Mesenchymal stem cell (in vitro differentiated cells and primary cell): ENCODE measurements at regions not wholly inside any gene's neighbourhood (a gene's known extent, or its start where the extent isn't known, plus 50 kb on each side); places are given as distances from the start of the nearest gene placed in this dataset.

Source experiments
- DNase-seq: peaks from one replicate; pipeline ENCODE4 v3.0.0-alpha.2; 2013
- H2AFZ ChIP-seq: one replicate; pipeline ENCODE4 v1.6.1; 2013; ENCODE audit warnings: low read depth, mild to moderate bottlenecking, control low read depth, inconsistent platforms, low read length, moderate library complexity
- H2AK5ac ChIP-seq: 2 replicates; pipeline ENCODE4 v1.6.1; 2013; ENCODE audit warnings: low read length, moderate library complexity, mild to moderate bottlenecking, inconsistent platforms; ENCODE audit not compliant: severe bottlenecking
- H2BK120ac ChIP-seq: one replicate; pipeline ENCODE4 v1.6.1; 2013; ENCODE audit warnings: low read depth, mild to moderate bottlenecking, inconsistent platforms, low read length, moderate library complexity
- H2BK12ac ChIP-seq, 2 experiments: one replicate each; pipeline ENCODE4 v1.6.1; 2013; ENCODE audit warnings: inconsistent platforms in 2 of 2, low read length in 2 of 2, mild to moderate bottlenecking in 2 of 2, moderate library complexity in 2 of 2, control low read depth in 1 of 2
- H2BK15ac ChIP-seq: one replicate; pipeline ENCODE4 v1.6.1; 2013; ENCODE audit warnings: mild to moderate bottlenecking, low read depth, inconsistent platforms; ENCODE audit not compliant: poor library complexity, severe bottlenecking
- H2BK5ac ChIP-seq: 2 replicates; pipeline ENCODE4 v1.6.1; 2013; ENCODE audit warnings: low read depth, mild to moderate bottlenecking, low read length, control low read depth, inconsistent platforms; ENCODE audit not compliant: poor library complexity, severe bottlenecking
- H3K14ac ChIP-seq, 2 experiments: one replicate each; pipeline ENCODE4 v1.6.1; 2013; ENCODE audit warnings: inconsistent platforms in 2 of 2, low read length in 2 of 2, control low read depth in 1 of 2, mild to moderate bottlenecking in 1 of 2, moderate library complexity in 1 of 2
- H3K18ac ChIP-seq, 2 experiments: one replicate each; pipeline ENCODE4 v1.6.1; 2013; ENCODE audit warnings: inconsistent platforms in 2 of 2, low read length in 2 of 2, control low read depth in 1 of 2, low read depth in 1 of 2, mild to moderate bottlenecking in 1 of 2
- H3K23ac ChIP-seq, 2 experiments: one replicate each; pipeline ENCODE4 v1.6.1; 2013; ENCODE audit warnings: inconsistent platforms in 2 of 2, low read length in 2 of 2, mild to moderate bottlenecking in 2 of 2, moderate library complexity in 2 of 2, control low read depth in 1 of 2
- H3K27ac ChIP-seq: 2 replicates; pipeline ENCODE4 v1.5.1; 2013; ENCODE audit warnings: mild to moderate bottlenecking, moderate library complexity, low read length, control low read depth, inconsistent platforms; ENCODE audit not compliant: poor library complexity, severe bottlenecking
- H3K27me3 ChIP-seq, 2 experiments: 2 replicates each; pipeline versions ENCODE4 v1.6.1 to v1.7.0; 2013; ENCODE audit warnings: low read length in 2 of 2, mild to moderate bottlenecking in 2 of 2, moderate library complexity in 2 of 2, control low read depth in 1 of 2, inconsistent platforms in 1 of 2; ENCODE audit not compliant: control insufficient read depth in 1 of 2, insufficient read depth in 1 of 2
- H3K36me3 ChIP-seq, 2 experiments: 2 replicates each; pipeline versions ENCODE4 v1.6.1 to v1.7.0; 2013; ENCODE audit warnings: low read length in 2 of 2, control low read depth in 1 of 2, inconsistent platforms in 1 of 2, low read depth in 1 of 2, mild to moderate bottlenecking in 1 of 2; ENCODE audit not compliant: insufficient read depth in 2 of 2, control insufficient read depth in 1 of 2
- H3K4ac ChIP-seq, 2 experiments: one replicate each; pipeline ENCODE4 v1.6.1; 2013; ENCODE audit warnings: inconsistent platforms in 2 of 2, low read length in 2 of 2, mild to moderate bottlenecking in 2 of 2, moderate library complexity in 2 of 2, control low read depth in 1 of 2, low read depth in 1 of 2
- H3K4me1 ChIP-seq: 2 replicates; pipeline ENCODE4 v1.6.1; 2013; ENCODE audit warnings: low read depth, low read length, control low read depth; ENCODE audit not compliant: control insufficient read depth, insufficient read depth
- H3K4me2 ChIP-seq: 2 replicates; pipeline ENCODE4 v1.6.1; 2013; ENCODE audit warnings: low read length, mild to moderate bottlenecking, inconsistent platforms; ENCODE audit not compliant: poor library complexity, severe bottlenecking
- H3K4me3 ChIP-seq, 2 experiments: 2 replicates each; pipeline versions ENCODE4 v1.5.1 to v1.7.0; 2013; ENCODE audit warnings: low read length in 2 of 2, mild to moderate bottlenecking in 2 of 2, control low read depth in 1 of 2, low read depth in 1 of 2; ENCODE audit not compliant: insufficient read depth in 1 of 2
- H3K79me1 ChIP-seq: replicated peaks from 2 replicates; pipeline ENCODE4 v1.6.1; 2013; ENCODE audit warnings: mild to moderate bottlenecking, control low read depth, low read length, inconsistent platforms; ENCODE audit not compliant: poor library complexity, severe bottlenecking
- H3K9ac ChIP-seq: 2 replicates; pipeline ENCODE4 v1.7.0; 2013; ENCODE audit warnings: mild to moderate bottlenecking, low read length, moderate library complexity
- H3K9me3 ChIP-seq: 2 replicates; pipeline ENCODE4 v1.7.0; 2013; ENCODE audit warnings: mild to moderate bottlenecking, low read length; ENCODE audit not compliant: control insufficient read depth
- H4K8ac ChIP-seq: one replicate; pipeline ENCODE4 v1.6.1; 2013; ENCODE audit warnings: inconsistent platforms, mild to moderate bottlenecking, low read length, moderate library complexity
- H4K91ac ChIP-seq: one replicate; pipeline ENCODE4 v1.6.1; 2013; ENCODE audit warnings: mild to moderate bottlenecking, low read length, inconsistent platforms
- WGBS: methylation state at CpG from one replicate; pipeline ENCODE4 v1.1.7; 2013; ENCODE audit warnings: mixed read lengths; 5-methylcytosine and 5-hydroxymethylcytosine counted together

DNA sequence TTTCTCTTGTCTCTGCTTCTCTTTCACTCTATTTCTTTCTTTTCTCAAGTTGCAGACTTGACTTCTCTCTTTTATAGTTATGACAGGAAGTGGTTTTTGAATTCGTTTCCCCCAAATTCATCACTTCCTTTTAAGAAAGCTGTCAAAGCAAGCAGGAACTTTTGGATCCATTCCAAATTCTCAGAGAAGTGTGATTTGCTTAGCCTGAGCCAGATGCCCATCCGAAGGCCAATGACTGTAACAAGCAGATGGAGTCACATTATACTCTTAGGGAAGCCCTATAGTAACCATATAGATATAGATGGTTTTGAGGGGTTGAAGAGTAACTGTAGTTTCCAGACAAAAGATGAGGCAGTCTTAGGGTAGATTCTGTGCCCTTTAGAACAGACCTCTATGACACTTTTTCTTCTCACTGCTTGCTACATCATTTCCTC lies 592.0 kb upstream of the KCNMB2 start:
- Histone ChIP-seq H2AFZ (no peak overlapping the region), H3K23ac (no peak overlapping the region), H4K8ac (no peak overlapping the region), H3K4ac (no peak overlapping the region), H3K4me3 (no peak overlapping the region), H2BK12ac (no peak overlapping the region), H2BK15ac (no peak overlapping the region), H3K14ac (no peak overlapping the region), H3K18ac (no peak overlapping the region), H2BK5ac (no peak overlapping the region), H3K36me3 (no peaks in the 10 kb centered on the region), H3K27me3 (no peaks in the 10 kb centered on the region), H3K4me2 (no peak overlapping the region), H2BK120ac (no peak overlapping the region), H2AK5ac (no peak overlapping the region), H4K91ac (no peak overlapping the region), H3K4me1 (no peaks in the 10 kb centered on the region), H3K9me3 (no peaks in the 10 kb centered on the region), H3K79me1 (no peaks in the 10 kb centered on the region), H3K9ac (no peak overlapping the region), H3K27ac (no peak overlapping the region)
- DNase-seq, result no peak
- WGBS, result 63% methylated on average over 2 of the region's 2 CpGs

DNA sequence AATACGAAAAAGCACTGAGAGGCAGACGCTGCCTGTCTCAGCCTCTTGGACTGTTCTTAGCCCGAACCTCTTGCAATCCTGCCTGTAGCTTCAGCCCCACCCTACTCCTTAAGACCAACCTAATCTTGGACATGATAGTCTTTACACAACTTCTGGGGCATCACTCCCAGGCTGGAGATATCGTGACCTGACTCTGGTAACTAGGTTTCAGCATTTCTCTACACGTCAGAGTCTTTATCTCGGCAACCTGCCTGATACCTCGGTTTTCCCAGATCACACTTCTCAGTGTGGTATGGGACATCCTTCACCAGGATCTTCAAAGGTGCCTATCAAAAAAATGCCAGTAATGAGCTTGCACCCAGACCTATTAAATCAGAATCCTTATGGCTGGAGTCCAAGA lies 590.2 kb upstream of the KCNMB2 start:
- Histone ChIP-seq H2BK12ac (no peak overlapping the region), H3K9ac (peak overlapping the region; percentile 22), H2AFZ (no peak overlapping the region), H2BK5ac (no peak overlapping the region), H3K27me3 (no peaks in the 10 kb centered on the region), H4K8ac (no peak overlapping the region), H3K9me3 (no peaks in the 10 kb centered on the region), H3K79me1 (no peaks in the 10 kb centered on the region), H2BK120ac (no peak overlapping the region), H3K18ac (no peak overlapping the region), H2BK15ac (no peak overlapping the region), H3K4me2 (no peak overlapping the region), H3K27ac (no peak overlapping the region), H3K14ac (no peak overlapping the region), H3K4me1 (no peaks in the 10 kb centered on the region), H3K36me3 (no peaks in the 10 kb centered on the region), H2AK5ac (no peak overlapping the region), H4K91ac (no peak overlapping the region), H3K23ac (no peak overlapping the region), H3K4ac (no peak overlapping the region), H3K4me3 (no peak overlapping the region)
- WGBS, result 96% methylated on average over 7 of the region's 7 CpGs
- no peak for DNase-seq

DNA sequence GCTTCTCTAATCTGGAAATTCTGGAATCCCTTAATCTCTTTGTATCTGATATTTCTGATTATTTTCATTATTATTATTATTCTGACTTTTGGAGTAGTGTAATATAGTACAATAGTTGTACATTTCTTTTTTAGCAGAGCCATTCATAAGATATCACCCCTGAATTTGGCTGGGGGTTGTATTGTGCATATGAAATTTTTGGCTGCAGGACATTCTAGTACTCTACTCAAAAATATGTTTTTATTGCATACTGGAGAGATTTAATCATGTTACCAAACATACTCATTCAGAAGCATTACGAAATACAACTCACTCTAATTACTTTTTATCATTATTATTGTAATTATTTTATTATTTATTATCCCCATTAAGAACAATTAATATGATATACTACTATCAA lies 589.7 kb upstream of the KCNMB2 start:
- H3K4me1 ChIP-seq, result no peaks in the 10 kb centered on the region
- no peak overlapping the region for H2BK120ac ChIP-seq
- H3K14ac ChIP-seq, result no peak overlapping the region
- H2BK5ac ChIP-seq, result no peak overlapping the region
- H3K23ac ChIP-seq, result no peak overlapping the region
- no peak overlapping the region for H2AK5ac ChIP-seq
- H3K79me1 ChIP-seq, result no peaks in the 10 kb centered on the region
- H2BK15ac ChIP-seq, result no peak overlapping the region
- no peak for DNase-seq
- no peaks in the 10 kb centered on the region for H3K9me3 ChIP-seq
- no CpG with 5 or more reads among the region's 1 CpG for WGBS
- H3K9ac ChIP-seq, result peak overlapping the region; percentile 38
- no peak overlapping the region for H2AFZ ChIP-seq
- H3K4me3 ChIP-seq, result no peak overlapping the region
- H4K91ac ChIP-seq, result no peak overlapping the region
- no peak overlapping the region for H3K27ac ChIP-seq
- H3K36me3 ChIP-seq, result no peaks in the 10 kb centered on the region
- no peak overlapping the region for H3K4me2 ChIP-seq
- H2BK12ac ChIP-seq, result no peak overlapping the region
- H3K18ac ChIP-seq, result no peak overlapping the region
- no peak overlapping the region for H3K4ac ChIP-seq
- H4K8ac ChIP-seq, result no peak overlapping the region
- no peaks in the 10 kb centered on the region for H3K27me3 ChIP-seq

DNA sequence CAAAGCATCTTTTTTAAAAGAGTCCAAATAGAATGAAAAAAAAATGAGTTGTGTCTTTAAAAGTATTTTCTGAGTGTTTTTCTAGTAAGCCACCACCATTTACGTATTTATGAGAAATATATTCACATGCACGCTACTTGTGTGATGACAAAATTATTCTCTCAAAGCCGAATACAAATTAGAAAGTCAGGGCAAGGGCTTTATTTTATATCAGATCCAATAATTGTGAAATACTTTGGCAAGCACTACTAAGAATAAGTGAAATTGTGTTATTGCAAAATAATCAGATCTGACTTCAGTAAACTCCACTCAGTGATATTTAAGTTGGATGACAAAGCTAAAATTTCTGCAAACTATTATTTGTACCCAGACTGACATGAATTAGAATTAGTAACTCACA lies 589.3 kb upstream of the KCNMB2 start:
- H3K36me3 ChIP-seq, result no peaks in the 10 kb centered on the region
- peak overlapping the region; percentile 38 for H3K9ac ChIP-seq
- no peak overlapping the region for H3K23ac ChIP-seq
- WGBS, result no CpG with 5 or more reads among the region's 3 CpGs
- H3K9me3 ChIP-seq, result no peaks in the 10 kb centered on the region
- no peak overlapping the region for H3K14ac ChIP-seq
- H3K18ac ChIP-seq, result no peak overlapping the region
- H2AFZ ChIP-seq, result no peak overlapping the region
- no peaks in the 10 kb centered on the region for H3K79me1 ChIP-seq
- no peak for DNase-seq
- no peak overlapping the region for H2BK15ac ChIP-seq
- no peak overlapping the region for H2BK12ac ChIP-seq
- H3K4me2 ChIP-seq, result no peak overlapping the region
- H3K27ac ChIP-seq, result no peak overlapping the region
- H3K4me3 ChIP-seq, result no peak overlapping the region
- no peak overlapping the region for H4K91ac ChIP-seq
- no peak overlapping the region for H2BK120ac ChIP-seq
- H3K27me3 ChIP-seq, result no peaks in the 10 kb centered on the region
- no peak overlapping the region for H4K8ac ChIP-seq
- H2AK5ac ChIP-seq, result no peak overlapping the region
- no peak overlapping the region for H3K4ac ChIP-seq
- no peaks in the 10 kb centered on the region for H3K4me1 ChIP-seq
- no peak overlapping the region for H2BK5ac ChIP-seq
